ENCODE measurements at regions not wholly inside any gene's neighbourhood (a gene's known extent, or its start where the extent isn't known, plus 50 kb on each side); places are given as distances from the start of the nearest gene placed in this dataset.

GRCh38 chr1:198893141-198893540 is 254.3 kb downstream of the PTPRC start:
- Histone ChIP-seq H2AK5ac (ENCODE audit: low read length, severe bottlenecking) (peak overlapping the region; percentile 66), H2BK15ac (ENCODE audit: low read depth, poor library complexity, severe bottlenecking) (no peak overlapping the region), H3K27ac (ENCODE audit: low read length, poor library complexity, severe bottlenecking) (peak overlapping the region; percentile 56), H2AFZ (ENCODE audit: low read depth, low read length) (no peak overlapping the region), H3K27me3 (ENCODE audit: control insufficient read depth in 1 of 2, insufficient read depth in 1 of 2, low read length in 2 of 2) (no peaks in the 10 kb centered on the region), H3K23ac (ENCODE audit: low read length in 2 of 2) (no peak overlapping the region), H3K36me3 (ENCODE audit: control insufficient read depth in 1 of 2, insufficient read depth in 2 of 2, low read depth in 1 of 2, low read length in 2 of 2) (peaks cover 3% of the 10 kb centered on the region in 2 experiments), H4K8ac (ENCODE audit: low read length) (no peak overlapping the region), H4K91ac (ENCODE audit: low read length) (no peak overlapping the region), H3K4ac (ENCODE audit: low read depth in 1 of 2, low read length in 2 of 2) (no peak overlapping the region), H3K4me2 (ENCODE audit: low read length, poor library complexity, severe bottlenecking) (no peak overlapping the region), H3K79me1 (replicated peaks; ENCODE audit: low read length, poor library complexity, severe bottlenecking) (no peaks in the 10 kb centered on the region), H3K14ac (ENCODE audit: low read length in 2 of 2) (no peak overlapping the region), H3K4me1 (ENCODE audit: control insufficient read depth, insufficient read depth, low read depth, low read length) (peaks cover 1% of the 10 kb centered on the region), H3K9ac (ENCODE audit: low read length) (no peak overlapping the region), H2BK120ac (ENCODE audit: low read depth, low read length) (no peak overlapping the region), H2BK12ac (ENCODE audit: low read length in 2 of 2) (no peak overlapping the region), H3K4me3 (ENCODE audit: insufficient read depth in 1 of 2, low read depth in 1 of 2, low read length in 2 of 2) (no peak overlapping the region), H3K9me3 (ENCODE audit: control insufficient read depth, low read length) (no peaks in the 10 kb centered on the region), H3K18ac (ENCODE audit: low read depth in 1 of 2, low read length in 2 of 2) (no peak overlapping the region), H2BK5ac (ENCODE audit: low read depth, low read length, poor library complexity, severe bottlenecking) (no peak overlapping the region)
- WGBS: no CpG with 5 or more reads among the region's 1 CpG
- DNase-seq: no peak

- Histone ChIP-seq H3K27me3 (ENCODE audit: control insufficient read depth in 1 of 2, insufficient read depth in 1 of 2, low read length in 2 of 2) (no peaks in the 10 kb centered on the region), H3K4me1 (ENCODE audit: control insufficient read depth, insufficient read depth, low read depth, low read length) (peaks cover 1% of the 10 kb centered on the region), H3K14ac (ENCODE audit: low read length in 2 of 2) (no peak overlapping the region), H2BK5ac (ENCODE audit: low read depth, low read length, poor library complexity, severe bottlenecking) (no peak overlapping the region), H4K91ac (ENCODE audit: low read length) (no peak overlapping the region), H3K23ac (ENCODE audit: low read length in 2 of 2) (no peak overlapping the region), H3K9ac (ENCODE audit: low read length) (no peak overlapping the region), H2BK12ac (ENCODE audit: low read length in 2 of 2) (no peak overlapping the region), H3K4me2 (ENCODE audit: low read length, poor library complexity, severe bottlenecking) (peak overlapping the region; percentile 22), H3K18ac (ENCODE audit: low read depth in 1 of 2, low read length in 2 of 2) (no peak overlapping the region), H2BK120ac (ENCODE audit: low read depth, low read length) (no peak overlapping the region), H3K9me3 (ENCODE audit: control insufficient read depth, low read length) (no peaks in the 10 kb centered on the region), H4K8ac (ENCODE audit: low read length) (no peak overlapping the region), H3K4ac (ENCODE audit: low read depth in 1 of 2, low read length in 2 of 2) (no peak overlapping the region), H2AFZ (ENCODE audit: low read depth, low read length) (no peak overlapping the region), H3K79me1 (replicated peaks; ENCODE audit: low read length, poor library complexity, severe bottlenecking) (no peaks in the 10 kb centered on the region), H2AK5ac (ENCODE audit: low read length, severe bottlenecking) (no peak overlapping the region), H3K27ac (ENCODE audit: low read length, poor library complexity, severe bottlenecking) (peak overlapping the region; percentile 74), H3K4me3 (ENCODE audit: insufficient read depth in 1 of 2, low read depth in 1 of 2, low read length in 2 of 2) (no peak overlapping the region), H3K36me3 (ENCODE audit: control insufficient read depth in 1 of 2, insufficient read depth in 2 of 2, low read depth in 1 of 2, low read length in 2 of 2) (peaks cover 3 to 7% of the 10 kb centered on the region in 2 experiments), H2BK15ac (ENCODE audit: low read depth, poor library complexity, severe bottlenecking) (no peak overlapping the region)
- WGBS: 85% methylated on average over 3 of the region's 4 CpGs
- peak; percentile 41 for DNase-seq
Measured at GRCh38 chr1:198893763-198894444, 255.1 kb downstream of the PTPRC start.

- 99% methylated on average over 3 of the region's 3 CpGs for WGBS
- no peak overlapping the region for H2AFZ ChIP-seq (ENCODE audit: low read depth, low read length)
- H2BK120ac ChIP-seq (ENCODE audit: low read depth, low read length): no peak overlapping the region
- H3K14ac ChIP-seq (ENCODE audit: low read length in 2 of 2): no peak overlapping the region
- H4K91ac ChIP-seq (ENCODE audit: low read length): no peak overlapping the region
- H3K4me2 ChIP-seq (ENCODE audit: low read length, poor library complexity, severe bottlenecking): no peak overlapping the region
- no peak overlapping the region for H4K8ac ChIP-seq (ENCODE audit: low read length)
- no peak for DNase-seq
- peaks cover 5% of the 10 kb centered on the region for H3K4me1 ChIP-seq (ENCODE audit: control insufficient read depth, insufficient read depth, low read depth, low read length)
- H3K9ac ChIP-seq (ENCODE audit: low read length): no peak overlapping the region
- H3K4me3 ChIP-seq (ENCODE audit: insufficient read depth in 1 of 2, low read depth in 1 of 2, low read length in 2 of 2): no peak overlapping the region
- H2BK5ac ChIP-seq (ENCODE audit: low read depth, low read length, poor library complexity, severe bottlenecking): no peak overlapping the region
- no peak overlapping the region for H2AK5ac ChIP-seq (ENCODE audit: low read length, severe bottlenecking)
- no peaks in the 10 kb centered on the region for H3K79me1 ChIP-seq (replicated peaks; ENCODE audit: low read length, poor library complexity, severe bottlenecking)
- H3K27ac ChIP-seq (ENCODE audit: low read length, poor library complexity, severe bottlenecking): no peak overlapping the region
- no peaks in the 10 kb centered on the region for H3K27me3 ChIP-seq (ENCODE audit: control insufficient read depth in 1 of 2, insufficient read depth in 1 of 2, low read length in 2 of 2)
- H3K4ac ChIP-seq (ENCODE audit: low read depth in 1 of 2, low read length in 2 of 2): no peak overlapping the region
- no peak overlapping the region for H2BK15ac ChIP-seq (ENCODE audit: low read depth, poor library complexity, severe bottlenecking)
- no peaks in the 10 kb centered on the region for H3K9me3 ChIP-seq (ENCODE audit: control insufficient read depth, low read length)
- H3K23ac ChIP-seq (ENCODE audit: low read length in 2 of 2): no peak overlapping the region
- H2BK12ac ChIP-seq (ENCODE audit: low read length in 2 of 2): no peak overlapping the region
- H3K36me3 ChIP-seq (ENCODE audit: control insufficient read depth in 1 of 2, insufficient read depth in 2 of 2, low read depth in 1 of 2, low read length in 2 of 2): peaks cover 2 to 23% of the 10 kb centered on the region in 2 experiments
- peak overlapping the region in 1 of 2 experiments; percentile 61 for H3K18ac ChIP-seq (ENCODE audit: low read depth in 1 of 2, low read length in 2 of 2)
Measured at GRCh38 chr1:198901266-198901665, 262.4 kb downstream of the PTPRC start.

- peak overlapping the region; percentile 64 for H4K8ac ChIP-seq (ENCODE audit: low read length)
- peaks cover 2 to 20% of the 10 kb centered on the region in 2 experiments for H3K36me3 ChIP-seq (ENCODE audit: control insufficient read depth in 1 of 2, insufficient read depth in 2 of 2, low read depth in 1 of 2, low read length in 2 of 2)
- peaks cover 5% of the 10 kb centered on the region for H3K4me1 ChIP-seq (ENCODE audit: control insufficient read depth, insufficient read depth, low read depth, low read length)
- no peaks in the 10 kb centered on the region for H3K79me1 ChIP-seq (replicated peaks; ENCODE audit: low read length, poor library complexity, severe bottlenecking)
- no peak overlapping the region for H4K91ac ChIP-seq (ENCODE audit: low read length)
- no peak overlapping the region for H3K4ac ChIP-seq (ENCODE audit: low read depth in 1 of 2, low read length in 2 of 2)
- no peak overlapping the region for H2BK120ac ChIP-seq (ENCODE audit: low read depth, low read length)
- H3K27me3 ChIP-seq (ENCODE audit: control insufficient read depth in 1 of 2, insufficient read depth in 1 of 2, low read length in 2 of 2): no peaks in the 10 kb centered on the region
- peak overlapping the region in 1 of 2 experiments; percentile 89 for H2BK12ac ChIP-seq (ENCODE audit: low read length in 2 of 2)
- DNase-seq: no peak
- no peak overlapping the region for H3K23ac ChIP-seq (ENCODE audit: low read length in 2 of 2)
- H2BK15ac ChIP-seq (ENCODE audit: low read depth, poor library complexity, severe bottlenecking): no peak overlapping the region
- no peak overlapping the region for H3K27ac ChIP-seq (ENCODE audit: low read length, poor library complexity, severe bottlenecking)
- no peak overlapping the region for H3K4me3 ChIP-seq (ENCODE audit: insufficient read depth in 1 of 2, low read depth in 1 of 2, low read length in 2 of 2)
- no peaks in the 10 kb centered on the region for H3K9me3 ChIP-seq (ENCODE audit: control insufficient read depth, low read length)
- no peak overlapping the region for H2BK5ac ChIP-seq (ENCODE audit: low read depth, low read length, poor library complexity, severe bottlenecking)
- H3K18ac ChIP-seq (ENCODE audit: low read depth in 1 of 2, low read length in 2 of 2): peak overlapping the region in 1 of 2 experiments; percentile 91
- H3K4me2 ChIP-seq (ENCODE audit: low read length, poor library complexity, severe bottlenecking): no peak overlapping the region
- no peak overlapping the region for H2AK5ac ChIP-seq (ENCODE audit: low read length, severe bottlenecking)
- no peak overlapping the region for H3K9ac ChIP-seq (ENCODE audit: low read length)
- WGBS: 97% methylated on average over 4 of the region's 5 CpGs
- no peak overlapping the region for H3K14ac ChIP-seq (ENCODE audit: low read length in 2 of 2)
- no peak overlapping the region for H2AFZ ChIP-seq (ENCODE audit: low read depth, low read length)
Measured at GRCh38 chr1:198902655-198903054, 263.8 kb downstream of the PTPRC start.

All from mesenchymal stem cell (in vitro differentiated cells and primary cell).